Body of pancreas (tissue), 4 donors: ENCODE measurements at regions not wholly inside any gene's neighbourhood (a gene's known extent, or its start where the extent isn't known, plus 50 kb on each side); places are given as distances from the start of the nearest gene placed in this dataset.

Experiments used
- POLR2A ChIP-seq, 3 donors: fragments of 450-650 bp; IDR thresholded peaks; one replicate each; pipeline ENCODE4 v1.6.1; 2016; ENCODE audit warnings: antibody characterized with exemption in 3 of 3, mild to moderate bottlenecking in 2 of 3
- TF ChIP-seq, protein P1 (sequence below), 7 experiments: fragments of 450-650 bp in 4 of 7; fragments of 200-600 bp in 3 of 7; sonication (generic) in 3 of 7; IDR thresholded peaks; one replicate each; pipeline ENCODE4 v1.5.1; 2016 to 2019; ENCODE audit warnings: antibody characterized with exemption in 7 of 7

DNA sequence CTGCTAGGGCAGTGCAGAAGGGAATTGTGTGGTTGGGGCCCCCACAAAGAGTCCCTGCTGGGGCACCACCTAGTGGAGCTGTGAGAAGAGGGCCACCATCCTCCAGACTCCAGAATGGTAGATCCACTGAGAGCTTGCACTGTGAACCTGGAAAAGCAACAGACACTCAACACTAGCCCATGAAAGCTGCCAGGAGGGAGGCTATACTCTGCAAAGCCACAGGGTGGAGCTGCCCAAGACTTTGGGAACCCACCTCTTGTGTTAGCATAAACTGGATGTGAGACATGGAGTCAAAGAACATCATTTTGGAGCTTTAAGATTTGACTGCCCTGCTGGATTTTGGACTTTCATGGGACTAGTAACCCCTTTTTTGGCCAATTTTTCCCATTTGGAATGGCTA is 328.4 kb upstream of the KHDRBS2 start:
- TF ChIP-seq, protein P1, sequence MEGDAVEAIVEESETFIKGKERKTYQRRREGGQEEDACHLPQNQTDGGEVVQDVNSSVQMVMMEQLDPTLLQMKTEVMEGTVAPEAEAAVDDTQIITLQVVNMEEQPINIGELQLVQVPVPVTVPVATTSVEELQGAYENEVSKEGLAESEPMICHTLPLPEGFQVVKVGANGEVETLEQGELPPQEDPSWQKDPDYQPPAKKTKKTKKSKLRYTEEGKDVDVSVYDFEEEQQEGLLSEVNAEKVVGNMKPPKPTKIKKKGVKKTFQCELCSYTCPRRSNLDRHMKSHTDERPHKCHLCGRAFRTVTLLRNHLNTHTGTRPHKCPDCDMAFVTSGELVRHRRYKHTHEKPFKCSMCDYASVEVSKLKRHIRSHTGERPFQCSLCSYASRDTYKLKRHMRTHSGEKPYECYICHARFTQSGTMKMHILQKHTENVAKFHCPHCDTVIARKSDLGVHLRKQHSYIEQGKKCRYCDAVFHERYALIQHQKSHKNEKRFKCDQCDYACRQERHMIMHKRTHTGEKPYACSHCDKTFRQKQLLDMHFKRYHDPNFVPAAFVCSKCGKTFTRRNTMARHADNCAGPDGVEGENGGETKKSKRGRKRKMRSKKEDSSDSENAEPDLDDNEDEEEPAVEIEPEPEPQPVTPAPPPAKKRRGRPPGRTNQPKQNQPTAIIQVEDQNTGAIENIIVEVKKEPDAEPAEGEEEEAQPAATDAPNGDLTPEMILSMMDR (IDR thresholded peaks at IDR 0.05) = no peak
- no peak for TF ChIP-seq POLR2A (IDR thresholded peaks at IDR 0.05)
